ENCODE measurements at regions not wholly inside any gene's neighbourhood (a gene's known extent, or its start where the extent isn't known, plus 50 kb on each side); places are given as distances from the start of the nearest gene placed in this dataset.

DNA sequence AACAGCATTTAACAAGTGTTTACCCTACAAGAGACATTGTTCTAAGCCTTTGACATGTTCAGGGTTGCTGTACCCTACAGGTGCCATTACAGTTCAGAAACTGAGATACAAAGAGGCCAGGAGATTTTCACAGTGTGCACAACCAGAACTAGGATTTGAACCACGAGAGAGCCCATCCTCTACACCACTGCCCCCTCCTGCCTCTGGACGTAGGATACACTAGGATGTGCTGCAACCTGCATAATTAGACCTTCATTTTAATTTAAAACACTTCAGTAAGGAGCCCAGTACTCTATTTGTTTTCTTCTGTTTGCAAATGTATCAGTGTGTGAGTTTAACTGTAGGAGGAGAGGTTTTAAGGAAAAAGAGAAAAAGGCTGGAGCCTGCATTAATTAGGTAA is 123.1 kb upstream of the RARB start:
- Histone ChIP-seq H3K36me3 (ENCODE audit: control insufficient read depth in 2 of 4, insufficient read depth in 4 of 4, low read length in 3 of 4) (no peaks in the 10 kb centered on the region), H2BK12ac (ENCODE audit: low read depth, low read length) (no peak overlapping the region), H3K56ac (replicated peaks; ENCODE audit: insufficient read length, low read depth, low read length) (no peak overlapping the region), H3K27ac (ENCODE audit: low read depth, low read length) (no peak overlapping the region), H3K4me2 (ENCODE audit: insufficient read depth in 1 of 2, low read depth in 2 of 2, low read length in 2 of 2) (no peak overlapping the region), H3K4me1 (replicated peaks in 1 of 4; ENCODE audit: control insufficient read depth in 3 of 4, insufficient read depth in 4 of 4, low read length in 3 of 4) (no peaks in the 10 kb centered on the region; a peak in 1 of 7 replicates), H4K20me1 (replicated peaks in 1 of 2; ENCODE audit: control insufficient read depth in 1 of 2, insufficient read depth in 2 of 2, low read length in 2 of 2) (no peaks in the 10 kb centered on the region), H2AFZ (ENCODE audit: low read length) (no peak overlapping the region), H2BK120ac (replicated peaks; ENCODE audit: low read depth, low read length) (no peak overlapping the region), H2BK15ac (ENCODE audit: low read length) (no peak overlapping the region), H4K5ac (ENCODE audit: insufficient read length, low read depth, low read length) (no peak overlapping the region), H3K79me2 (ENCODE audit: control insufficient read depth in 1 of 2, insufficient read depth in 2 of 2, low read length in 2 of 2) (no peaks in the 10 kb centered on the region), H3K27me3 (replicated peaks in 1 of 4; ENCODE audit: control insufficient read depth in 3 of 4, extremely low read depth in 1 of 4, insufficient read depth in 3 of 4, low read length in 3 of 4) (no peaks in the 10 kb centered on the region), H3K4me3 (ENCODE audit: extremely low read depth in 1 of 4, insufficient read depth in 2 of 4, low read depth in 3 of 4, low read length in 4 of 4) (no peak overlapping the region), H3K23ac (ENCODE audit: insufficient read length) (no peak overlapping the region), H3K9ac (replicated peaks in 1 of 4; ENCODE audit: extremely low read depth in 1 of 4, low read depth in 3 of 4, low read length in 3 of 4) (no peak overlapping the region), H3K4ac (replicated peaks; ENCODE audit: insufficient read length, low read depth, low read length) (no peak overlapping the region), H4K91ac (replicated peaks; ENCODE audit: insufficient read length, low read length) (no peak overlapping the region), H2BK20ac (ENCODE audit: low read length) (no peak overlapping the region), H3K23me2 (ENCODE audit: low read depth, low read length) (no peaks in the 10 kb centered on the region), H3K18ac (ENCODE audit: extremely low read depth, low read length) (no peak overlapping the region), H2BK5ac (ENCODE audit: low read depth, low read length) (no peak overlapping the region), H4K8ac (ENCODE audit: extremely low read depth, insufficient read depth, low read length) (no peak overlapping the region), H2AK5ac (ENCODE audit: low read depth, low read length) (no peak overlapping the region), H3K14ac (ENCODE audit: insufficient read length) (no peak overlapping the region), H3K79me1 (ENCODE audit: low read depth, low read length) (no peaks in the 10 kb centered on the region), H3K9me3 (ENCODE audit: insufficient read depth in 2 of 2, low read depth in 1 of 2, low read length in 1 of 2) (no peaks in the 10 kb centered on the region)
- FAIRE-seq (no peak), DNase-seq (ENCODE audit: low read depth in 1 of 2, low spot score in 2 of 2) (no peak)
- TF ChIP-seq KDM1A (IDR thresholded peaks at IDR 0.05; ENCODE audit: borderline replicate concordance, low read length) (no peak), RAD21 (IDR thresholded peaks at IDR 0.05 in 1 of 2, conservative IDR thresholded peaks at IDR 0.05 in 1 of 2; ENCODE audit: low read depth in 2 of 2, low read length in 2 of 2) (peak; percentile 52 to 61)
- TF ChIP-seq, protein P1, sequence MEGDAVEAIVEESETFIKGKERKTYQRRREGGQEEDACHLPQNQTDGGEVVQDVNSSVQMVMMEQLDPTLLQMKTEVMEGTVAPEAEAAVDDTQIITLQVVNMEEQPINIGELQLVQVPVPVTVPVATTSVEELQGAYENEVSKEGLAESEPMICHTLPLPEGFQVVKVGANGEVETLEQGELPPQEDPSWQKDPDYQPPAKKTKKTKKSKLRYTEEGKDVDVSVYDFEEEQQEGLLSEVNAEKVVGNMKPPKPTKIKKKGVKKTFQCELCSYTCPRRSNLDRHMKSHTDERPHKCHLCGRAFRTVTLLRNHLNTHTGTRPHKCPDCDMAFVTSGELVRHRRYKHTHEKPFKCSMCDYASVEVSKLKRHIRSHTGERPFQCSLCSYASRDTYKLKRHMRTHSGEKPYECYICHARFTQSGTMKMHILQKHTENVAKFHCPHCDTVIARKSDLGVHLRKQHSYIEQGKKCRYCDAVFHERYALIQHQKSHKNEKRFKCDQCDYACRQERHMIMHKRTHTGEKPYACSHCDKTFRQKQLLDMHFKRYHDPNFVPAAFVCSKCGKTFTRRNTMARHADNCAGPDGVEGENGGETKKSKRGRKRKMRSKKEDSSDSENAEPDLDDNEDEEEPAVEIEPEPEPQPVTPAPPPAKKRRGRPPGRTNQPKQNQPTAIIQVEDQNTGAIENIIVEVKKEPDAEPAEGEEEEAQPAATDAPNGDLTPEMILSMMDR (IDR thresholded peaks at IDR 0.05; ENCODE audit: control extremely low read depth in 1 of 3, insufficient read depth in 1 of 3, low read depth in 1 of 3, low read length in 3 of 3) = peak; percentile 17 to 28 (median 23); a peak in 3 of 4 replicates
- POLR2A ChIA-PET (ENCODE audit: partially characterized antibody) = no interaction called here
- 87% methylated on average over 2 of the region's 2 CpGs; no CpG with 5 or more reads in 1 of the 2 experiments for WGBS, 2 experiments (ENCODE audit: extremely low coverage in 1 of 2, insufficient coverage in 1 of 2, insufficient read length in 1 of 2, insufficient replicate concordance in 2 of 2, low coverage in 1 of 2, low lambda C conversion rate in 2 of 2, missing lambda C conversion rate in 1 of 2)
- CTCF ChIA-PET (ENCODE audit: partially characterized antibody) = interaction anchor here (0.8 to 1.6 kb wide), 3 partner anchors 58 to 289 kb away, joined by 3 to 5 read pairs (median 3); no protein-coding TSS in a partner anchor

All from H1 (cell line).